GM18499 (cell line): ENCODE measurements at regions not wholly inside any gene's neighbourhood (a gene's known extent, or its start where the extent isn't known, plus 50 kb on each side); places are given as distances from the start of the nearest gene placed in this dataset.

ENCODE experiments used
- ATAC-seq: cut with Tn5 transposase; IDR thresholded peaks from one replicate; pipeline ENCODE4 v1.9.1; 2021; ENCODE audit warnings: moderate number of reproducible peaks; ENCODE audit not compliant: insufficient read depth, unreplicated experiment

DNA sequence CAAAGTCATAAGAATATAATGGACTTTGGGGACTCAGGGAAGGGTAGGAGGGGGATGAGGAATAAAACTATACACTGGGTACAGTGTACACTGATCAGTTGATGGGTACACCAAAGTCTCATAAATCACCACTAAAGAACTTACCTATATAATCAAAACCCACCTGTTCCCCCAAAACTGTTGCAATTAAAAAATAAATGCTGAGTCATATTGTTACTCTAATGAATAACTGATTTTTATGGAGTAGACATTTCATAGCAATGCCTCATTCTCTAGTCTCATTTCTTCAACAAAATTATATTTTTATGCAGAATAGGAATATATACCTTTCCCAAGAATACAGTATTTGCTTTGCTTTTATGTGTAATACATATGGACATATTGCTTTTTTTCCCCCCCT is 181.2 kb downstream of the ST6GAL2 start:
- no peak for ATAC-seq

DNA sequence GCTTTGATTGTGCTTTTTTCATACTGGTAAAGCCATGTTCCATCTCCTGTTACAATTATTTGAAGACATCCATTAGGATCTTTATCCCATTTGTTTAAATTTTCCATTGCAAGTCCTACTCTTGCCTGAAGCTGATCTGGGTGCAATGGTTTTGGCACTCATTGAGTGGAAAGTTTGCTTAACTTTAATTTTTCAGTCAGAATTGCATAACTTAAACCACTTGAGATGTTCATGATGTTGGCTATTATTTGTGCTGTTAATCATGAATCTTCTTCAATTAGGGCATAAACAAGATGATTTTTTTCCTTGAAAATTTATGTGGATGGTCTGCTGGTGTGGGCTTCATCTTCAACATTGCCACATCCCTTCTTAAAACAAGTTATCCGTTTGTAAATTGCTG is 180.1 kb downstream of the ST6GAL2 start:
- no peak for ATAC-seq

DNA sequence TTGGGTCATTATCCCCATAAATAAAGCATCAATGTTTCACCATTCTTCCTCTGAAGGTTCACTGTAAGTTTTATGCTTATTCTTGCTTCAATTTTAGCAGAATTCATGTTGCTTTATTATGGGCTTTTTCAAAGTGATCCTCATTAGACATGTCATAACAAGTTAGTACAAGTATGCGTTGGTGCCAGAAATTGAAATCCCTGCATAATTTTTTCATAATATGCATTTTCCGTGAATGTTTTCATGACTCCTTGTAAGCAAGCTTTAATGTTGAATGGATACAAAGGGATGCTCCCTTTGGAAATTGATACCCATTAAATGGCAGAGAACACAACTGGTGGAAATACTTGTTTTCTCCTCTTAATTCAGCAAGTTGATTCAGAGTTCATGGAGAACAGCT is 179.7 kb downstream of the ST6GAL2 start:
- ATAC-seq: no peak

DNA sequence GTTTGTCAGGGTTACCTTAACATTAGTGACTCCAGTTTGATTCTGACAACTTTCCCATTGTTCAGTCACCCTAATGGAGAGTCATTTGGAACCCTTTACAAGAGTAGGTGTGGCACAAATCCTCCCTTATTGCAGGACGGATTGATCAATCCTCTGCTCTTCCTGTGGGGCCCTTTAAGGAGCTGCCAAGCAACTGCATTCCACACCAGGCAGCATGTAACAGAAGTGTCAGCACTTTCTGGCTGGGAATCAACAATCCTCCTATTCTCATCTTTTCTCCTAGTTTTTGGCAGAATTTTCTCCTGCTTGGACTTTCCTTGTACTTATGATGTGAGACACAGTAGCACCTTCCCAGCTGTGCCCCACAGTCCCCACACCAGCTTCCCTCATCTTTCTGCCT is 177.8 kb downstream of the ST6GAL2 start:
- ATAC-seq: no peak

GRCh38 chr2:106709229-106709628 is 176.7 kb downstream of the ST6GAL2 start:
- ATAC-seq: no peak

DNA sequence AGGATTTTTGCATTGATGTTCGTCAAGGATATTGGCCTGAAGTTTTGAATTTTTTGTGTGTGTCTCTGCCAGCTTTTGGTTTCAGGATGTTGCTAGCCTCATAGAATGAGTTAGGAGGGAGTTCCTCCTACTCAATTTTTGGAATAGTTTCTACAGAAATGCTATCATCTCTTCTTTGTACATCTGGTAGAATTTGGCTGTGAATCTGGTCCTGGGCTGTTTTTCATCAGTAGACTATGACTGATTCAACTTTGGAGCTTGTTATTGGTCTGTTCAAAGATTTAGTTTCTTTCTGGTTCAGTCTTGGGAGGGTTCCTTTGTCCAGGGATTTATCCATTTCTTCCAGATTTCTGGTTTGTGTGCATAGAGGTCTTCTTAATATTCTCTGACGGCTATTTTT is 166.7 kb downstream of the ST6GAL2 start:
- ATAC-seq: no peak

GRCh38 chr2:106720026-106720425 is 165.9 kb downstream of the ST6GAL2 start:
- no peak for ATAC-seq

DNA sequence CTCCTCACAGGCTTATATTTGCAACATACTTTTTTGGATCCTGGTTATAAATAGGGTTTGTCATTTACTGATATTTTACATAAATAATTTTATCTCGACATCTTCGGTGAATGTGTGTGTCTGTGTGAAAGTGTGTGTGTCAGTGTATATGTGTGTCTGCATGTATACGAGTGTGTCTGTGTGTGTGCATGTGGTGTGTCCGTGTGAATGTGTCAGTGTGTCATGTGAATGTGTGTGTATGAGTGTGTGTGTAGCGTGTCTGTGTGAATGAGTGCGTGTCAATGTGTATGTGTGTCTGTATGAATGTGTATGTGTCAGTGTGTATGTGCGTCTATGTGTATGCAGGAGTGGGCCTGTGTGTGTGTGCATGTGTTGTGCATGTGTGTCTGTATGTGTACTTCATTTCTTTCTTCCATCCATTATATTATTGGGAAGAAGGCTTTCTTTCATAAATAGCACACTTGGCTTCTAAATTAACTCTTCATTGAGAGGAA is 161.6 kb downstream of the ST6GAL2 start:
- ATAC-seq: no peak

DNA sequence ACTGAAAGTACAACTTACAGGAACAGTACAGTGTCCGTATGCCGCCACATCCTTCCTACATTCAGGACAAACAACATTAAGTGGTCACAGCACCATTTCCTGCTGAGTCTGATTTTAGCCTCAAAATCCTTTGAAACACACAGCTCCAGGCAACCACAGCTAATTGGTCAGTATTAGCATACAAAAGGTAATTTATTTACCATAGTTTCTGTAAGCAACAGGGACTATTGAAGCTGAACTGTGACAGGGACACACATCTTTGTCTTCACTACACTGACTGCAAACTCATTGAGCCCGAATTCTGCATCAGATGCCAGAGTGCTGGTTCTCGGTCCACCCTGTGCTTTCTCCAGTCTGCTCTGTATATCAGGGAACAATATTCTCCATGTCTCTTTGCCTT is 151.8 kb downstream of the ST6GAL2 start:
- no peak for ATAC-seq

DNA sequence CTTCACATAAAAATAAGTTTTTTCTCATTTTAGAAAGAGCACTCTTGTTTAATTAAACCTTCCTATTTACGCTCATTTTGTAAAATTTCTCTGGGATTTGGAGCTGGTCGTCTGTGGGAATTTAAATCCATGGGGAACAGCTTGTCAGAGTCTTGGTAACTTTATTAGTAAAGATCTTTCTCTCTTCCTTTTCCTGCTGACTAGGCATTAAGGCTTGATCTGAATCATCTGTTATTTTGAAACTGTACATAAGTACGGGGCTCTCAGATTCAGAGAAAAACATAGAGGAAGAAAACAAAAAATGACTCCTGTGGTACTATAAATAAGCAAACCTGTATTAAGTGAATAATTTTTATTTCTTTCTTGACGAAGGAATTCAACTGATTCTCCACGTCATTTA is 150.2 kb downstream of the ST6GAL2 start:
- ATAC-seq: no peak

DNA sequence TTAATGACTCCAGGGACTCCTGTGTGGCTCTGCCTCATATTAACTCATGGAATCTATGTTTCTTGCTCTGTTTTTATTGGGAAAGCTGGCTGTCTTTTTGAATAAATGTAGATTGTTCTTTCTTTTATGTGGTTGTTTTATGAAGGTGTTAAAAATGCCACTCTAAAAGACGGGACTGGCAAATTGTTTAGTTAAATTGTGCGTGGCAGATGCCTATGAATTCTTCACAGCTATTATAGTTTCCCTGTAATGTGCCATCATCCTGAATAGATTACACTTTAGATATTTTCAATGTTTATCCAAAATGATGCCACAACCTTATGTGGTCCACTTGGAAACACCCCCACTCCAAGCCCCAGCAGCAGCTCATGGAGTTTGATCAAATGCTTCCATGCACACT is 149.7 kb downstream of the ST6GAL2 start:
- no peak for ATAC-seq

- ATAC-seq: no peak
Observed at GRCh38 chr2:106745468-106745867, 140.5 kb downstream of the ST6GAL2 start.

- no peak for ATAC-seq
Observed at GRCh38 chr2:106749823-106750222, 136.1 kb downstream of the ST6GAL2 start.
